Osteocyte (in vitro differentiated cells): ENCODE measurements at regions not wholly inside any gene's neighbourhood (a gene's known extent, or its start where the extent isn't known, plus 50 kb on each side); places are given as distances from the start of the nearest gene placed in this dataset.

Experiments used
- DNase-seq: peaks from one replicate; pipeline ENCODE4 v3.0.0; 2021; ENCODE audit warnings: mixed read lengths; ENCODE audit not compliant: unreplicated experiment; ENCODE audit errors: extremely low spot score
- H3K27ac Mint-ChIP-seq: one replicate; pipeline ENCODE4 v1.8.0; 2021; ENCODE audit warnings: mild to moderate bottlenecking, mixed read lengths; ENCODE audit not compliant: unreplicated experiment
- H3K27me3 Mint-ChIP-seq: one replicate; pipeline ENCODE4 v1.8.0; 2021; ENCODE audit warnings: mixed read lengths; ENCODE audit not compliant: unreplicated experiment
- H3K36me3 Mint-ChIP-seq: one replicate; pipeline ENCODE4 v1.8.0; 2021; ENCODE audit warnings: mixed read lengths; ENCODE audit not compliant: unreplicated experiment
- H3K4me1 Mint-ChIP-seq: one replicate; pipeline ENCODE4 v1.8.0; 2021; ENCODE audit warnings: mixed read lengths; ENCODE audit not compliant: unreplicated experiment
- H3K4me3 Mint-ChIP-seq: one replicate; pipeline ENCODE4 v1.8.0; 2021; ENCODE audit warnings: mild to moderate bottlenecking, moderate library complexity, mixed read lengths; ENCODE audit not compliant: unreplicated experiment
- H3K9me3 Mint-ChIP-seq: one replicate; pipeline ENCODE4 v1.8.0; 2021; ENCODE audit warnings: mixed read lengths; ENCODE audit not compliant: unreplicated experiment
- CTCF ChIP-seq: fragments of 200-600 bp; sonication (generic); IDR thresholded peaks from 2 replicates; pipeline ENCODE4 v1.5.0; 2021; ENCODE audit warnings: antibody characterized with exemption, mild to moderate bottlenecking, moderate library complexity

GRCh38 chr3:43892526-43892925, 201.8 kb downstream of the ABHD5 start:
- H3K27me3 Mint-ChIP-seq, result peaks cover 2% of the 10 kb centered on the region
- no peak overlapping the region for H3K4me3 Mint-ChIP-seq
- TF ChIP-seq CTCF, result no peak
- H3K9me3 Mint-ChIP-seq, result no peaks in the 10 kb centered on the region
- no peaks in the 10 kb centered on the region for H3K36me3 Mint-ChIP-seq
- H3K4me1 Mint-ChIP-seq, result peaks cover 20% of the 10 kb centered on the region
- DNase-seq, result no peak
- H3K27ac Mint-ChIP-seq, result no peak overlapping the region

GRCh38 chr3:43893727-43894126, 203.0 kb downstream of the ABHD5 start:
- H3K27ac Mint-ChIP-seq, result peak overlapping the region; percentile 12
- DNase-seq, result no peak
- TF ChIP-seq CTCF, result no peak

GRCh38 chr3:43894176-43895049, 203.7 kb downstream of the ABHD5 start:
- Mint-ChIP-seq H3K9me3 (no peaks in the 10 kb centered on the region), H3K4me1 (peaks cover 20% of the 10 kb centered on the region), H3K36me3 (no peaks in the 10 kb centered on the region), H3K27me3 (peaks cover 2% of the 10 kb centered on the region), H3K27ac (no peak overlapping the region), H3K4me3 (peak overlapping the region; percentile 70)
- DNase-seq, result no peak
- no peak for TF ChIP-seq CTCF

More at GRCh38 chr3:43893727-43894126, 203.0 kb downstream of the ABHD5 start:
- peaks cover 2% of the 10 kb centered on the region for H3K27me3 Mint-ChIP-seq
- H3K4me1 Mint-ChIP-seq, result peaks cover 20% of the 10 kb centered on the region
- peak overlapping the region; percentile 70 for H3K4me3 Mint-ChIP-seq
- H3K9me3 Mint-ChIP-seq, result no peaks in the 10 kb centered on the region
- H3K36me3 Mint-ChIP-seq, result no peaks in the 10 kb centered on the region

- H3K4me1 Mint-ChIP-seq, result peaks cover 20% of the 10 kb centered on the region
- H3K4me3 Mint-ChIP-seq, result no peak overlapping the region
- no peak overlapping the region for H3K27ac Mint-ChIP-seq
- TF ChIP-seq CTCF, result no peak
- H3K36me3 Mint-ChIP-seq, result no peaks in the 10 kb centered on the region
- no peaks in the 10 kb centered on the region for H3K9me3 Mint-ChIP-seq
- H3K27me3 Mint-ChIP-seq, result peaks cover 2% of the 10 kb centered on the region
- no peak for DNase-seq
Measured at GRCh38 chr3:43895573-43895972, 204.8 kb downstream of the ABHD5 start.

GRCh38 chr3:43902415-43902814, 211.7 kb downstream of the ABHD5 start:
- TF ChIP-seq CTCF, result no peak
- Mint-ChIP-seq H3K27ac (no peak overlapping the region), H3K4me3 (no peak overlapping the region), H3K4me1 (peaks cover 1% of the 10 kb centered on the region), H3K36me3 (no peaks in the 10 kb centered on the region), H3K9me3 (no peaks in the 10 kb centered on the region), H3K27me3 (peaks cover 4% of the 10 kb centered on the region)
- no peak for DNase-seq
